GM12878 (cell line): ENCODE measurements at regions not wholly inside any gene's neighbourhood (a gene's known extent, or its start where the extent isn't known, plus 50 kb on each side); places are given as distances from the start of the nearest gene placed in this dataset.

ENCODE experiments used
- ATAC-seq: fragments of 200-7000 bp; cut with Tn5 transposase; 3 replicates; pipeline ENCODE4 v1.9.1; 2020; ENCODE audit warnings: mild to moderate bottlenecking, moderate library complexity
- BruUV-seq: library from RNA; stranded (reverse); fragments of 400-500 nt; replicated peaks from 2 replicates; lab custom pipeline; 2021; lab: Mats Ljungman, UMichigan
- CTCF ChIA-PET: fragments of 300-600 bp; sonication (Branson Sonifier 250); formaldehyde crosslinking; extraction: SDS; loops from one replicate; lab custom pipeline; 2021; ENCODE audit warnings: inconsistent platforms; lab: Yijun Ruan, JAX
- POLR2A ChIA-PET: fragments of 350-600 bp; formaldehyde crosslinking; extraction: SDS; loops from one replicate; lab custom pipeline; 2021; ENCODE audit warnings: inconsistent platforms; lab: Charles Lee
- RAD21 ChIA-PET: fragments of 300-600 bp; sonication (Branson Sonifier 250); formaldehyde crosslinking; loops from one replicate; lab custom pipeline; 2023; ENCODE audit warnings: antibody characterized with exemption; ENCODE audit not compliant: unreplicated experiment; lab: Charles Lee
- SMC1A ChIA-PET: fragments of 300-600 bp; sonication (Branson Sonifier 250); formaldehyde crosslinking; loops from one replicate; lab custom pipeline; 2023; ENCODE audit not compliant: unreplicated experiment, uncharacterized antibody; lab: Charles Lee
- DNase-seq: peaks from one replicate; pipeline ENCODE4 v3.0.0-alpha.2; 2011; ENCODE audit warnings: low read depth, low spot score
- FAIRE-seq: peaks from 3 replicates; lab custom pipeline; 2011; peaks lifted over from hg19 to GRCh38; lab: Jason Lieb, UNC
- H2AFZ ChIP-seq: 2 replicates; pipeline ENCODE4 v1.6.0; 2011; ENCODE audit warnings: low read depth, low read length, control low read depth; ENCODE audit not compliant: control insufficient read depth
- H3K27ac ChIP-seq: 2 replicates; pipeline ENCODE4 v1.5.1; 2011; ENCODE audit warnings: control low read depth; ENCODE audit not compliant: control insufficient read depth, insufficient read depth
- H3K27me3 ChIP-seq, 2 experiments: replicated peaks in 1 of 2; 2 replicates each; pipeline versions ENCODE4 v1.6.0 to v1.6.1; 2011; ENCODE audit warnings: low read length in 1 of 2; ENCODE audit not compliant: control insufficient read depth in 2 of 2, insufficient read depth in 2 of 2
- H3K36me3 ChIP-seq, 2 experiments: 2 replicates each; pipeline ENCODE4 v1.5.1; 2011; ENCODE audit warnings: low read length in 1 of 2; ENCODE audit not compliant: control insufficient read depth in 2 of 2, insufficient read depth in 2 of 2
- H3K4me1 ChIP-seq: 2 replicates; pipeline ENCODE4 v1.6.1; 2011; ENCODE audit warnings: mild to moderate bottlenecking, low read length, moderate library complexity, mixed read lengths; ENCODE audit not compliant: control insufficient read depth, insufficient read depth
- H3K4me2 ChIP-seq: 2 replicates; pipeline ENCODE4 v1.6.0; 2011; ENCODE audit warnings: control low read depth; ENCODE audit not compliant: control insufficient read depth, insufficient read depth
- H3K4me3 ChIP-seq: fragments of 200-600 bp; sonication (generic); 2 replicates; pipeline ENCODE4 v1.5.1; 2016
- H3K79me2 ChIP-seq: 2 replicates; pipeline ENCODE4 v1.6.0; 2011; ENCODE audit warnings: low read length; ENCODE audit not compliant: control insufficient read depth, insufficient read depth
- H3K9ac ChIP-seq: 2 replicates; pipeline ENCODE4 v1.8.0; 2011; ENCODE audit warnings: low read length, control low read depth, mixed read lengths; ENCODE audit not compliant: control insufficient read depth, insufficient read depth
- H3K9me3 ChIP-seq: replicated peaks from 3 replicates; pipeline ENCODE4 v1.5.1; 2011; ENCODE audit warnings: mild to moderate bottlenecking, low read length; ENCODE audit not compliant: control insufficient read depth, insufficient read depth
- H4K20me1 ChIP-seq: 2 replicates; pipeline ENCODE4 v1.6.0; 2011; ENCODE audit not compliant: control insufficient read depth, insufficient read depth
- BRCA1 ChIP-seq: IDR thresholded peaks from 2 replicates; pipeline ENCODE4 v1.6.1; 2011; ENCODE audit warnings: low read depth, low read length, improper control_type of control experiment
- E4F1 ChIP-seq: fragments of 450-650 bp; IDR thresholded peaks from 2 replicates; pipeline ENCODE4 v1.6.1; 2018; ENCODE audit warnings: borderline replicate concordance, mild to moderate bottlenecking; ENCODE audit not compliant: partially characterized antibody
- ETV6 ChIP-seq, 2 experiments: fragments of 450-650 bp in 1 of 2; IDR thresholded peaks in 1 of 2; conservative IDR thresholded peaks in 1 of 2; 2 replicates each; pipeline ENCODE4 v1.6.1; 2014; ENCODE audit warnings: antibody characterized with exemption in 1 of 2, borderline replicate concordance in 1 of 2, low read depth in 1 of 2, mild to moderate bottlenecking in 1 of 2, moderate library complexity in 1 of 2
- EZH2 ChIP-seq: IDR thresholded peaks from 2 replicates; pipeline ENCODE4 v1.6.1; 2012; ENCODE audit warnings: low read depth, mild to moderate bottlenecking, control low read depth, inconsistent platforms, low read length, borderline replicate concordance; ENCODE audit not compliant: control insufficient read depth
- FOS ChIP-seq: IDR thresholded peaks from 3 replicates; pipeline ENCODE4 v1.6.1; 2011; ENCODE audit warnings: borderline replicate concordance; ENCODE audit not compliant: insufficient read length; ENCODE audit errors: extremely low read depth
- HSF1 ChIP-seq: fragments of 150-350 bp; IDR thresholded peaks from 2 replicates; pipeline ENCODE4 v1.6.1; 2014; ENCODE audit warnings: mild to moderate bottlenecking, low read depth, low read length
- NFXL1 ChIP-seq: fragments of 450-650 bp; IDR thresholded peaks from 2 replicates; pipeline ENCODE4 v1.6.1; 2017; ENCODE audit warnings: antibody characterized with exemption, mild to moderate bottlenecking, borderline replicate concordance
- SKIL ChIP-seq: fragments of 450-650 bp; IDR thresholded peaks from 2 replicates; pipeline ENCODE4 v1.6.1; 2017; ENCODE audit warnings: mild to moderate bottlenecking, low read depth, inconsistent platforms; ENCODE audit not compliant: poor library complexity, severe bottlenecking
- SMAD5 ChIP-seq: IDR thresholded peaks from 2 replicates; pipeline ENCODE4 v1.6.1; 2016; ENCODE audit warnings: antibody characterized with exemption, low read depth
- ZNF384 ChIP-seq: IDR thresholded peaks from 2 replicates; pipeline ENCODE4 v1.6.1; 2012; ENCODE audit warnings: low read depth, mild to moderate bottlenecking, low read length, improper control_type of control experiment, borderline replicate concordance
- ZSCAN29 ChIP-seq: fragments of 450-650 bp; IDR thresholded peaks from 2 replicates; pipeline ENCODE4 v1.6.1; 2017; ENCODE audit warnings: mild to moderate bottlenecking, moderate library complexity
- WGBS: methylation state at CpG from one replicate; pipeline ENCODE4 v1.1.6; 2016; ENCODE audit warnings: low lambda C conversion rate; ENCODE audit not compliant: insufficient replicate concordance, insufficient coverage; ENCODE audit errors: missing lambda C conversion rate; 5-methylcytosine and 5-hydroxymethylcytosine counted together
- in situ Hi-C: fragments of 300-500 bp; cut with MboI; formaldehyde crosslinking; loops from 9 replicates; pipeline ENCODE4 v1.14.3; 2018; ENCODE audit warnings: mixed read lengths
- intact Hi-C: fragments of 100-400 bp; cut with micrococcal nuclease; formaldehyde crosslinking; loops from one replicate; pipeline ENCODE4 v1.14.2; 2022; ENCODE audit not compliant: unreplicated experiment

GRCh38 chrX:125678258-125678657 lies 358.6 kb downstream of the TEX13C start:
- Histone ChIP-seq H3K27me3 (no peaks in the 10 kb centered on the region), H3K9me3 (no peaks in the 10 kb centered on the region; the same call in 2 of the 3 replicates), H3K27ac (no peak overlapping the region), H2AFZ (no peak overlapping the region), H3K4me1 (no peaks in the 10 kb centered on the region), H3K9ac (no peak overlapping the region), H4K20me1 (no peaks in the 10 kb centered on the region), H3K4me2 (no peak overlapping the region), H3K4me3 (no peak overlapping the region), H3K79me2 (no peaks in the 10 kb centered on the region), H3K36me3 (no peaks in the 10 kb centered on the region)
- TF ChIP-seq E4F1: no peak
- in situ Hi-C loops: no loop called here
- RAD21 ChIA-PET: no interaction called here
- FAIRE-seq: no peak
- CTCF ChIA-PET: interaction anchor here (0.7 kb wide), 1 partner anchor 38 kb away, joined by 3 read pairs; no protein-coding TSS in a partner anchor
- WGBS: 0% methylated on average over 3 of the region's 3 CpGs
- POLR2A ChIA-PET: no interaction called here
- ATAC-seq: no peak
- intact Hi-C loops: no loop called here
- BruUV-seq: no TSS peak
- SMC1A ChIA-PET: no interaction called here
- DNase-seq: no peak

GRCh38 chrX:125680366-125680765 lies 360.7 kb downstream of the TEX13C start:
- no peak overlapping the region for H3K27ac ChIP-seq
- FAIRE-seq (no peak), ATAC-seq (no peak), DNase-seq (no peak)
- no peak overlapping the region for H2AFZ ChIP-seq
- intact Hi-C loops (no loop called here), in situ Hi-C loops (no loop called here)
- H4K20me1 ChIP-seq: no peaks in the 10 kb centered on the region
- ChIA-PET SMC1A (no interaction called here), CTCF (no interaction called here), RAD21 (no interaction called here), POLR2A (no interaction called here)
- H3K4me2 ChIP-seq: no peak overlapping the region
- H3K4me3 ChIP-seq: no peak overlapping the region
- H3K36me3 ChIP-seq: no peaks in the 10 kb centered on the region
- no peaks in the 10 kb centered on the region for H3K9me3 ChIP-seq
- H3K9ac ChIP-seq: no peak overlapping the region
- H3K27me3 ChIP-seq: no peaks in the 10 kb centered on the region
- no TSS peak for BruUV-seq
- H3K4me1 ChIP-seq: no peaks in the 10 kb centered on the region
- no peaks in the 10 kb centered on the region for H3K79me2 ChIP-seq
- TF ChIP-seq ZNF384 (no peak), FOS (no peak), NFXL1 (no peak), BRCA1 (no peak), ZSCAN29 (no peak), ETV6 (conservative IDR thresholded peaks at IDR 0.05 in 1 of 2, IDR thresholded peaks at IDR 0.05 in 1 of 2; ENCODE audit: borderline replicate concordance in 1 of 2, low read depth in 1 of 2) (no peak), EZH2 (no peak), SKIL (no peak), SMAD5 (no peak), HSF1 (no peak)
